HepG2 (cell line): ENCODE measurements at regions not wholly inside any gene's neighbourhood (a gene's known extent, or its start where the extent isn't known, plus 50 kb on each side); places are given as distances from the start of the nearest gene placed in this dataset.

Experiments
- ATAC-seq: fragments of 200-7000 bp; cut with Tn5 transposase; 3 replicates; pipeline ENCODE4 v1.9.1; 2020; ENCODE audit warnings: mild to moderate bottlenecking, moderate library complexity
- BruUV-seq: library from RNA; stranded (reverse); fragments of 400-500 nt; replicated peaks from 2 replicates; lab custom pipeline; 2021; lab: Mats Ljungman, UMichigan
- CTCF ChIA-PET: fragments of 300-600 bp; formaldehyde crosslinking; extraction: SDS; loops from one replicate; lab custom pipeline; 2021; ENCODE audit warnings: low total read pairs, inconsistent platforms, low intra/inter-chr PET ratio; lab: Yijun Ruan, JAX
- POLR2A ChIA-PET: fragments of 350-600 bp; sonication (Branson Sonifier 250); formaldehyde crosslinking; loops from one replicate; lab custom pipeline; 2020; ENCODE audit warnings: antibody characterized with exemption, inconsistent platforms; lab: Yijun Ruan, JAX
- DNase-seq: peaks from one replicate; pipeline ENCODE4 v3.0.0-alpha.2; 2015; ENCODE audit warnings: low spot score
- FAIRE-seq: peaks from 3 replicates; lab custom pipeline; 2011; peaks lifted over from hg19 to GRCh38; lab: Jason Lieb, UNC
- H2AFZ ChIP-seq: one replicate; pipeline ENCODE4 v1.6.1; 2011; ENCODE audit warnings: low read length, inconsistent platforms
- H3K27ac ChIP-seq: fragments of 300-600 bp; 3 replicates; pipeline ENCODE4 v1.8.0; 2011; ENCODE audit warnings: mixed run types, mild to moderate bottlenecking, mixed read lengths, low read length, inconsistent platforms; ENCODE audit not compliant: insufficient read depth; ENCODE audit errors: extremely low read length
- H3K27me3 ChIP-seq, 2 experiments: fragments of 200-600 bp in 1 of 2; 2 replicates in 1 of 2; 3 replicates in 1 of 2; pipeline versions ENCODE4 v1.6.0 to v1.8.0; 2011; ENCODE audit warnings: low read length in 2 of 2, mild to moderate bottlenecking in 2 of 2, moderate library complexity in 2 of 2, inconsistent platforms in 1 of 2; ENCODE audit not compliant: insufficient read depth in 2 of 2, control insufficient read depth in 1 of 2
- H3K36me3 ChIP-seq, 2 experiments: fragments of 200-600 bp in 1 of 2; replicated peaks in 1 of 2; 2 replicates in 1 of 2; 3 replicates in 1 of 2; pipeline versions ENCODE4 v1.5.1 to v1.8.0; 2011; ENCODE audit warnings: low read length in 2 of 2, inconsistent platforms in 1 of 2; ENCODE audit not compliant: insufficient read depth in 2 of 2, control insufficient read depth in 1 of 2
- H3K4me1 ChIP-seq: 2 replicates; pipeline ENCODE4 v1.5.1; 2012; ENCODE audit warnings: low read length, inconsistent platforms; ENCODE audit not compliant: insufficient read depth
- H3K4me2 ChIP-seq: 2 replicates; pipeline ENCODE4 v1.6.0; 2011; ENCODE audit warnings: low read depth, low read length, inconsistent platforms
- H3K4me3 ChIP-seq, 3 experiments: fragments of 200-600 bp in 1 of 3; sonication (generic), shearing (Covaris generic) in 1 of 3; replicated peaks in 1 of 3; 2 replicates each; pipeline ENCODE4 v1.5.1; 2011 to 2016; ENCODE audit warnings: low read length in 3 of 3, inconsistent platforms in 2 of 3, low read depth in 2 of 3, mild to moderate bottlenecking in 2 of 3, control low read depth in 1 of 3, mixed read lengths in 1 of 3; ENCODE audit not compliant: insufficient read depth in 1 of 3
- H3K79me2 ChIP-seq: one replicate; pipeline ENCODE4 v1.6.1; 2011; ENCODE audit warnings: low read length, inconsistent platforms; ENCODE audit not compliant: insufficient read depth
- H3K9ac ChIP-seq: 2 replicates; pipeline ENCODE4 v1.6.0; 2011; ENCODE audit warnings: mild to moderate bottlenecking, low read depth, low read length, inconsistent platforms; ENCODE audit not compliant: insufficient read depth
- H3K9me3 ChIP-seq: 2 replicates; pipeline ENCODE4 v1.5.1; 2012; ENCODE audit warnings: mild to moderate bottlenecking, low read length
- H4K20me1 ChIP-seq: 2 replicates; pipeline ENCODE4 v1.6.0; 2011; ENCODE audit warnings: inconsistent platforms, mild to moderate bottlenecking, low read length, moderate library complexity; ENCODE audit not compliant: insufficient read depth
- DMAP1 ChIP-seq: IDR thresholded peaks from 2 replicates; pipeline ENCODE4 v1.6.1; 2016
- FIP1L1 ChIP-seq: fragments of 200-400 bp; formaldehyde crosslinking; IDR thresholded peaks from 2 replicates; pipeline ENCODE4 v1.6.1; 2018; ENCODE audit warnings: low read depth, mild to moderate bottlenecking, low read length, moderate library complexity, borderline replicate concordance; ENCODE audit not compliant: insufficient read depth
- MIER3 ChIP-seq: IDR thresholded peaks from 2 replicates; pipeline ENCODE4 v1.6.1; 2016; ENCODE audit warnings: missing compliant biosample characterization, borderline replicate concordance
- MZF1 ChIP-seq: sonication (generic); formaldehyde crosslinking; IDR thresholded peaks from 2 replicates; pipeline ENCODE4 v1.8.1; 2023; ENCODE audit warnings: mild to moderate bottlenecking, missing genetic modification reagents, borderline replicate concordance
- NCOR1 ChIP-seq: fragments of 200-600 bp; sonication (generic); IDR thresholded peaks from 2 replicates; pipeline ENCODE4 v1.7.0; 2017; ENCODE audit warnings: antibody characterized with exemption, low read length, borderline replicate concordance
- NFE2L1 ChIP-seq: sonication (generic); formaldehyde crosslinking; IDR thresholded peaks from 2 replicates; pipeline ENCODE4 v1.4.0; 2020; ENCODE audit warnings: missing genetic modification reagents, mild to moderate bottlenecking, borderline replicate concordance
- ZBTB3 ChIP-seq: sonication (generic); formaldehyde crosslinking; IDR thresholded peaks from 2 replicates; pipeline ENCODE4 v1.4.0; 2020; ENCODE audit warnings: low read depth, mild to moderate bottlenecking, moderate library complexity, missing genetic modification reagents, borderline replicate concordance
- ZNF362 ChIP-seq: sonication (generic); formaldehyde crosslinking; IDR thresholded peaks from 2 replicates; pipeline ENCODE4 v1.4.0; 2020; ENCODE audit warnings: missing genetic modification reagents, mild to moderate bottlenecking, borderline replicate concordance
- ZNF431 ChIP-seq: sonication (generic); formaldehyde crosslinking; IDR thresholded peaks from 2 replicates; pipeline ENCODE4 v1.9.0; 2022; ENCODE audit warnings: missing genetic modification reagents, low read depth, mild to moderate bottlenecking, borderline replicate concordance
- ZNF773 ChIP-seq: sonication (generic); formaldehyde crosslinking; IDR thresholded peaks from 2 replicates; pipeline ENCODE4 v1.4.0; 2020; ENCODE audit warnings: missing genetic modification reagents, borderline replicate concordance
- WGBS: methylation state at CpG from one replicate; pipeline ENCODE4 v1.1.6; 2017; ENCODE audit warnings: low lambda C conversion rate; 5-methylcytosine and 5-hydroxymethylcytosine counted together
- in situ Hi-C: cut with HindIII; loops from 2 replicates; pipeline ENCODE4 v1.10.0; 2017; ENCODE audit warnings: low pct_unique_long_range_greater_than_20kb; ENCODE audit not compliant: extremely low pct_ligation_motif_present
- intact Hi-C: fragments of 100-400 bp; cut with micrococcal nuclease; formaldehyde crosslinking; loops from one replicate; pipeline ENCODE4 v1.10.0; 2022; ENCODE audit not compliant: unreplicated experiment

DNA sequence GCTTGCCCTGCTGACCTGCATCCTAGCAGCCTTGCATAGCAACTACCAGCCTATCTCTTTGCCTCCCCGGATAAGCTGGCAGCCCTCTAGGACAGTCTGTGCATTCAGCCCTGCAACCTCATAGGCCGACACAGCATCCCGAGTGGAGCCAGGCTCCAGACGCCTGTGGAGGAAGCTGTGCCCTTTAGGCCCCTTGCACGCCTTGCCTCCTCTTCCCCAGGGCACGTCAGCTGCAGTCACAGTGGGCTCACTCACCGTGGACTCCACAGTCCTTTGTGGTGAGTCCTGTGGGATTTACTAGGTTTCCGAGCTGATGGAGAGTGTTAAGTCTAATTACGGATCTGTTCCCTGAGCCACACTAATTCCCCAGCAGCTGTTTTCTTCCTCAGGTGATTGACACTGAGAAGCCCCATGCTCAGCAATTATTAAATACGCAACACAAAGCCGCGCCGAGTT, 540.0 kb downstream of the TCERG1L start (continued):
- no peak for TF ChIP-seq MIER3
- TF ChIP-seq MZF1, result no peak
- no peak for TF ChIP-seq ZNF362 (CRISPR knock-in tag)
- no peak for TF ChIP-seq ZBTB3 (CRISPR knock-in tag)
- TF ChIP-seq ZNF431, result no peak
- no peak for TF ChIP-seq ZNF773 (CRISPR knock-in tag)
- TF ChIP-seq DMAP1 (CRISPR knock-in tag), result no peak

- Histone ChIP-seq H4K20me1 (no peaks in the 10 kb centered on the region), H3K9ac (no peak overlapping the region), H3K79me2 (no peaks in the 10 kb centered on the region), H3K36me3 (no peaks in the 10 kb centered on the region), H3K27me3 (peaks cover 2 to 31% of the 10 kb centered on the region in 2 experiments; a peak in 4 of 5 replicates), H2AFZ (no peak overlapping the region), H3K4me3 (no peak overlapping the region), H3K27ac (no peak overlapping the region), H3K9me3 (peaks cover 4% of the 10 kb centered on the region; the same call in 1 of the 2 replicates), H3K4me2 (no peak overlapping the region), H3K4me1 (no peaks in the 10 kb centered on the region)
- ATAC-seq, result no peak
- WGBS, result 0% methylated on average over 5 of the region's 5 CpGs
- DNase-seq, result no peak
- TF ChIP-seq FIP1L1 (no peak), NFE2L1 (CRISPR knock-in tag) (no peak), NCOR1 (no peak)
- ChIA-PET CTCF (no interaction called here), POLR2A (no interaction called here)
- no TSS peak for BruUV-seq
- in situ Hi-C loops (no loop called here), intact Hi-C loops (no loop called here)
- no peak for FAIRE-seq
Observed at GRCh38 chr10:130772056-130772455, 539.5 kb downstream of the TCERG1L start.
